ENCODE measurements at regions not wholly inside any gene's neighbourhood (a gene's known extent, or its start where the extent isn't known, plus 50 kb on each side); places are given as distances from the start of the nearest gene placed in this dataset.

- TF ChIP-seq, protein P1, sequence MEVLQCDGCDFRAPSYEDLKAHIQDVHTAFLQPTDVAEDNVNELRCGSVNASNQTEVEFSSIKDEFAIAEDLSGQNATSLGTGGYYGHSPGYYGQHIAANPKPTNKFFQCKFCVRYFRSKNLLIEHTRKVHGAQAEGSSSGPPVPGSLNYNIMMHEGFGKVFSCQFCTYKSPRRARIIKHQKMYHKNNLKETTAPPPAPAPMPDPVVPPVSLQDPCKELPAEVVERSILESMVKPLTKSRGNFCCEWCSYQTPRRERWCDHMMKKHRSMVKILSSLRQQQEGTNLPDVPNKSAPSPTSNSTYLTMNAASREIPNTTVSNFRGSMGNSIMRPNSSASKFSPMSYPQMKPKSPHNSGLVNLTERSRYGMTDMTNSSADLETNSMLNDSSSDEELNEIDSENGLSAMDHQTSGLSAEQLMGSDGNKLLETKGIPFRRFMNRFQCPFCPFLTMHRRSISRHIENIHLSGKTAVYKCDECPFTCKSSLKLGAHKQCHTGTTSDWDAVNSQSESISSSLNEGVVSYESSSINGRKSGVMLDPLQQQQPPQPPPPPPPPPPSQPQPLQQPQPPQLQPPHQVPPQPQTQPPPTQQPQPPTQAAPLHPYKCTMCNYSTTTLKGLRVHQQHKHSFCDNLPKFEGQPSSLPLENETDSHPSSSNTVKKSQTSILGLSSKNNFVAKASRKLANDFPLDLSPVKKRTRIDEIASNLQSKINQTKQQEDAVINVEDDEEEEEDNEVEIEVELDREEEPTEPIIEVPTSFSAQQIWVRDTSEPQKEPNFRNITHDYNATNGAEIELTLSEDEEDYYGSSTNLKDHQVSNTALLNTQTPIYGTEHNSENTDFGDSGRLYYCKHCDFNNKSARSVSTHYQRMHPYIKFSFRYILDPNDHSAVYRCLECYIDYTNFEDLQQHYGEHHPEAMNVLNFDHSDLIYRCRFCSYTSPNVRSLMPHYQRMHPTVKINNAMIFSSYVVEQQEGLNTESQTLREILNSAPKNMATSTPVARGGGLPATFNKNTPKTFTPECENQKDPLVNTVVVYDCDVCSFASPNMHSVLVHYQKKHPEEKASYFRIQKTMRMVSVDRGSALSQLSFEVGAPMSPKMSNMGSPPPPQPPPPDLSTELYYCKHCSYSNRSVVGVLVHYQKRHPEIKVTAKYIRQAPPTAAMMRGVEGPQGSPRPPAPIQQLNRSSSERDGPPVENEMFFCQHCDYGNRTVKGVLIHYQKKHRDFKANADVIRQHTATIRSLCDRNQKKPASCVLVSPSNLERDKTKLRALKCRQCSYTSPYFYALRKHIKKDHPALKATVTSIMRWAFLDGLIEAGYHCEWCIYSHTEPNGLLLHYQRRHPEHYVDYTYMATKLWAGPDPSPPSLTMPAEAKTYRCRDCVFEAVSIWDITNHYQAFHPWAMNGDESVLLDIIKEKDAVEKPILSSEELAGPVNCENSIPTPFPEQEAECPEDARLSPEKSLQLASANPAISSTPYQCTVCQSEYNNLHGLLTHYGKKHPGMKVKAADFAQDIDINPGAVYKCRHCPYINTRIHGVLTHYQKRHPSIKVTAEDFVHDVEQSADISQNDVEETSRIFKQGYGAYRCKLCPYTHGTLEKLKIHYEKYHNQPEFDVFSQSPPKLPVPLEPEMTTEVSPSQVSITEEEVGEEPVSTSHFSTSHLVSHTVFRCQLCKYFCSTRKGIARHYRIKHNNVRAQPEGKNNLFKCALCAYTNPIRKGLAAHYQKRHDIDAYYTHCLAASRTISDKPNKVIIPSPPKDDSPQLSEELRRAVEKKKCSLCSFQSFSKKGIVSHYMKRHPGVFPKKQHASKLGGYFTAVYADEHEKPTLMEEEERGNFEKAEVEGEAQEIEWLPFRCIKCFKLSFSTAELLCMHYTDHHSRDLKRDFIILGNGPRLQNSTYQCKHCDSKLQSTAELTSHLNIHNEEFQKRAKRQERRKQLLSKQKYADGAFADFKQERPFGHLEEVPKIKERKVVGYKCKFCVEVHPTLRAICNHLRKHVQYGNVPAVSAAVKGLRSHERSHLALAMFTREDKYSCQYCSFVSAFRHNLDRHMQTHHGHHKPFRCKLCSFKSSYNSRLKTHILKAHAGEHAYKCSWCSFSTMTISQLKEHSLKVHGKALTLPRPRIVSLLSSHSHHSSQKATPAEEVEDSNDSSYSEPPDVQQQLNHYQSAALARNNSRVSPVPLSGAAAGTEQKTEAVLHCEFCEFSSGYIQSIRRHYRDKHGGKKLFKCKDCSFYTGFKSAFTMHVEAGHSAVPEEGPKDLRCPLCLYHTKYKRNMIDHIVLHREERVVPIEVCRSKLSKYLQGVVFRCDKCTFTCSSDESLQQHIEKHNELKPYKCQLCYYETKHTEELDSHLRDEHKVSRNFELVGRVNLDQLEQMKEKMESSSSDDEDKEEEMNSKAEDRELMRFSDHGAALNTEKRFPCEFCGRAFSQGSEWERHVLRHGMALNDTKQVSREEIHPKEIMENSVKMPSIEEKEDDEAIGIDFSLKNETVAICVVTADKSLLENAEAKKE (CRISPR knock-in tag; IDR thresholded peaks at IDR 0.05), result no peak
- TF ChIP-seq POLR2AphosphoS5 (IDR thresholded peaks at IDR 0.05; ENCODE audit: low read depth), result no peak
- no peak for TF ChIP-seq JUNB (IDR thresholded peaks at IDR 0.05; ENCODE audit: unreplicated experiment)
- no peak for TF ChIP-seq EZH2 (IDR thresholded peaks at IDR 0.05; ENCODE audit: low read depth, unreplicated experiment)
- TF ChIP-seq ZNF331 (CRISPR knock-in tag; IDR thresholded peaks at IDR 0.05; ENCODE audit: low read depth), result no peak
- no peak for TF ChIP-seq EZH2phosphoT487 (IDR thresholded peaks at IDR 0.05; ENCODE audit: unreplicated experiment)
These were observed 1019.0 kb downstream of the XPNPEP1 start (continued) for GRCh38 chr10:108904163-108904838.

DNA sequence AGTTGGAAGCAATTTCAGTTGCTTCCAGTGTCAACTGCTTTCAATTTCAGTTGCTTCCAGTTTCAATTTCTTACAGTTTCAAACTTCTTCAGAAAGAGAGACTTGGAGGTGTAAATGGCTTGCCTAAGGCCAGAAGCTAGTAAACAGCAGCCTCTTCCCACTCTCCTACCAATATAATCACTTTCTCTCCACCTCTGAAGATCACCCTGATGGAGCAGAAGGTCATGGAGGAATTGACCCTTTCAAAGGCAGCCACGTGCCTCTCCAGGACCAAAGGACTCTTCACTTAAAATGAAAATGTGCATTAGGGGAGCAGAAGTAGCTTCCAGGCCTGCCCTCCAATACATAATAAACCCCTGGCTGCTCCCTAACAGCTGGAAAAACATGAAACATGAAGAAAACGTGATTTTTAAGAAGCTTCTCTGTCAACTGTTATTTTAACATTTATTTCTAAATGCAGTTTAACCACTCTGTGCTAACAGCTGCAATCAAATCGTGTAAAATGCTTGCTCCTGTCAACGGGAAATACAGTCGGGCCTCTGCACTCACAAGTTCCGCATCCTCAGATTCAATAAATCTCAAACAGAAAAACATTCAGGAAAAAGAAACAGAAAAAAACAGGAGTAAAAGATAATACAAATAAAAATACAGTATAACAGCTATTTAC is 1020.6 kb downstream of the XPNPEP1 start:
- H3K9me3 Mint-ChIP-seq, result no peaks in the 10 kb centered on the region
- peaks cover 7% of the 10 kb centered on the region for H3K4me1 Mint-ChIP-seq
- Histone ChIP-seq H4K20me1 (replicated peaks; ENCODE audit: insufficient read depth) (no peaks in the 10 kb centered on the region), H3K4me2 (no peak overlapping the region), H3K27me3 (ENCODE audit: insufficient read depth) (no peaks in the 10 kb centered on the region), H3K9me2 (ENCODE audit: insufficient read depth) (no peaks in the 10 kb centered on the region), H3K27ac (ENCODE audit: low read depth) (no peak overlapping the region), H3K36me3 (ENCODE audit: insufficient read depth) (no peaks in the 10 kb centered on the region), H3F3A (replicated peaks; ENCODE audit: low read depth) (no peaks in the 10 kb centered on the region), H2AFZ (no peak overlapping the region; the same call in 1 of the 2 replicates), H3K4me1 (ENCODE audit: insufficient read depth) (no peaks in the 10 kb centered on the region), H3K79me2 (replicated peaks; ENCODE audit: insufficient read depth) (no peaks in the 10 kb centered on the region), H3K4me3 (no peak overlapping the region)
- no peak for DNase-seq (ENCODE audit: low spot score)
- H3K36me3 Mint-ChIP-seq (ENCODE audit: low read depth), result no peaks in the 10 kb centered on the region
- no peak overlapping the region for H3K4me3 Mint-ChIP-seq
- no peak for ATAC-seq
- no peak overlapping the region for H3K27ac Mint-ChIP-seq
- no peaks in the 10 kb centered on the region for H3K27me3 Mint-ChIP-seq (ENCODE audit: insufficient read depth, low read depth, poor library complexity)
- TF ChIP-seq EZH2 (IDR thresholded peaks at IDR 0.05; ENCODE audit: low read depth, unreplicated experiment) (no peak), STAT1 (IDR thresholded peaks at IDR 0.05; ENCODE audit: unreplicated experiment) (no peak), ZNF331 (CRISPR knock-in tag; IDR thresholded peaks at IDR 0.05; ENCODE audit: low read depth) (no peak), ZNF114 (CRISPR knock-in tag; IDR thresholded peaks at IDR 0.05) (no peak), REST (IDR thresholded peaks at IDR 0.05; ENCODE audit: unreplicated experiment) (no peak), CREB1 (CRISPR knock-in tag; IDR thresholded peaks at IDR 0.05; ENCODE audit: low read depth) (no peak), EZH2phosphoT487 (IDR thresholded peaks at IDR 0.05; ENCODE audit: unreplicated experiment) (no peak), JUNB (IDR thresholded peaks at IDR 0.05; ENCODE audit: unreplicated experiment) (no peak)
- TF ChIP-seq, protein P2, sequence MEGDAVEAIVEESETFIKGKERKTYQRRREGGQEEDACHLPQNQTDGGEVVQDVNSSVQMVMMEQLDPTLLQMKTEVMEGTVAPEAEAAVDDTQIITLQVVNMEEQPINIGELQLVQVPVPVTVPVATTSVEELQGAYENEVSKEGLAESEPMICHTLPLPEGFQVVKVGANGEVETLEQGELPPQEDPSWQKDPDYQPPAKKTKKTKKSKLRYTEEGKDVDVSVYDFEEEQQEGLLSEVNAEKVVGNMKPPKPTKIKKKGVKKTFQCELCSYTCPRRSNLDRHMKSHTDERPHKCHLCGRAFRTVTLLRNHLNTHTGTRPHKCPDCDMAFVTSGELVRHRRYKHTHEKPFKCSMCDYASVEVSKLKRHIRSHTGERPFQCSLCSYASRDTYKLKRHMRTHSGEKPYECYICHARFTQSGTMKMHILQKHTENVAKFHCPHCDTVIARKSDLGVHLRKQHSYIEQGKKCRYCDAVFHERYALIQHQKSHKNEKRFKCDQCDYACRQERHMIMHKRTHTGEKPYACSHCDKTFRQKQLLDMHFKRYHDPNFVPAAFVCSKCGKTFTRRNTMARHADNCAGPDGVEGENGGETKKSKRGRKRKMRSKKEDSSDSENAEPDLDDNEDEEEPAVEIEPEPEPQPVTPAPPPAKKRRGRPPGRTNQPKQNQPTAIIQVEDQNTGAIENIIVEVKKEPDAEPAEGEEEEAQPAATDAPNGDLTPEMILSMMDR (conservative IDR thresholded peaks at IDR 0.05; ENCODE audit: low read depth in 2 of 2), result no peak

All from GM23338 (cell line).